ENCODE measurements at regions not wholly inside any gene's neighbourhood (a gene's known extent, or its start where the extent isn't known, plus 50 kb on each side); places are given as distances from the start of the nearest gene placed in this dataset.

DNA sequence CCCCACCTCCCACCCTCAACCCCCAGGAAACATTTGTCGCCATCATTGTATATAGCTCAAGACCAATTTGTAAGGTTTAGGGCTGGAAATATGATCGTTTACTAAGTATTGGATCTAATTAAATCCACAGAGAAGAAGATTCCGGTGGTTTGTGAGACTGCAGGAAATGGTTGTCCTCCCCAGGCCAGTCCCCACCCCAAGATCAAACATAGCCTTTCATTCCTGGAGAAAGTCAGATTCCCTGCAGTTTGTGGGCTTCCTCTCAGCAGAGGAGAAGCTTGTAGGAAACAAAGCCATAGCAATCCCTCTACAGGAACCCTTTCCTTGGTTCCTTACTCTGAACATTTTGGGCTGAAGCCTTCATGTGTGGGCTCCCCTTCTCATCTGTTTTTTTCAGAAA is 79.2 kb upstream of the TBCA start:
- TF ChIP-seq POLR2A (IDR thresholded peaks at IDR 0.05) (no peak), POLR2AphosphoS5 (IDR thresholded peaks at IDR 0.05) (no peak), EP300 (IDR thresholded peaks at IDR 0.05) (no peak)
